HUES6 (cell line): ENCODE measurements at regions not wholly inside any gene's neighbourhood (a gene's known extent, or its start where the extent isn't known, plus 50 kb on each side); places are given as distances from the start of the nearest gene placed in this dataset.

ENCODE experiments used
- H3K27ac ChIP-seq: 2 replicates; pipeline ENCODE4 v1.7.0; 2013; ENCODE audit warnings: low read depth, mild to moderate bottlenecking, low read length, inconsistent platforms
- H3K27me3 ChIP-seq: 2 replicates; pipeline ENCODE4 v1.6.1; 2013; ENCODE audit warnings: low read length; ENCODE audit not compliant: control insufficient read depth, insufficient read depth
- H3K36me3 ChIP-seq: 2 replicates; pipeline ENCODE4 v1.6.1; 2013; ENCODE audit warnings: low read length; ENCODE audit not compliant: control insufficient read depth, insufficient read depth
- H3K4me1 ChIP-seq: 2 replicates; pipeline ENCODE4 v1.6.1; 2013; ENCODE audit warnings: low read length; ENCODE audit not compliant: control insufficient read depth, insufficient read depth
- H3K4me3 ChIP-seq: 2 replicates; pipeline ENCODE4 v1.5.1; 2013; ENCODE audit warnings: low read depth, low read length
- H3K9ac ChIP-seq: one replicate; pipeline ENCODE4 v1.6.1; 2013; ENCODE audit warnings: mild to moderate bottlenecking, low read length
- H3K9me3 ChIP-seq: 2 replicates; pipeline ENCODE4 v1.6.1; 2013; ENCODE audit warnings: low read depth, low read length; ENCODE audit not compliant: control insufficient read depth, insufficient read depth

GRCh38 chr20:60570481-60571277 lies 612.5 kb downstream of the CDH26 start:
- Histone ChIP-seq H3K27ac (no peak overlapping the region), H3K36me3 (no peaks in the 10 kb centered on the region), H3K4me3 (no peak overlapping the region), H3K9me3 (no peaks in the 10 kb centered on the region), H3K9ac (no peak overlapping the region), H3K4me1 (no peaks in the 10 kb centered on the region), H3K27me3 (no peaks in the 10 kb centered on the region)

GRCh38 chr20:60573003-60573680 lies 614.9 kb downstream of the CDH26 start:
- Histone ChIP-seq H3K9ac (no peak overlapping the region), H3K36me3 (no peaks in the 10 kb centered on the region), H3K27me3 (no peaks in the 10 kb centered on the region), H3K4me3 (no peak overlapping the region), H3K9me3 (0 out of 2 replicates have a peak, but pooled peaks cover under 1% of the 10 kb centered on the region), H3K27ac (no peak overlapping the region), H3K4me1 (no peaks in the 10 kb centered on the region)

- Histone ChIP-seq H3K4me3 (no peak overlapping the region), H3K4me1 (peaks cover 11% of the 10 kb centered on the region), H3K27ac (no peak overlapping the region), H3K36me3 (no peaks in the 10 kb centered on the region), H3K9me3 (peaks cover 8% of the 10 kb centered on the region; the same call in 1 of the 2 replicates), H3K27me3 (no peaks in the 10 kb centered on the region), H3K9ac (no peak overlapping the region)
Measured at GRCh38 chr20:60576236-60576635, 618.0 kb downstream of the CDH26 start.

GRCh38 chr20:60579941-60580515 lies 621.8 kb downstream of the CDH26 start:
- no peaks in the 10 kb centered on the region for H3K36me3 ChIP-seq
- H3K27ac ChIP-seq = no peak overlapping the region; the same call in 1 of the 2 replicates
- peaks cover 8% of the 10 kb centered on the region; the same call in 1 of the 2 replicates for H3K9me3 ChIP-seq
- H3K9ac ChIP-seq = no peak overlapping the region
- H3K4me1 ChIP-seq = peaks cover 14% of the 10 kb centered on the region
- no peaks in the 10 kb centered on the region for H3K27me3 ChIP-seq
- H3K4me3 ChIP-seq = no peak overlapping the region

GRCh38 chr20:60581606-60582115 lies 623.4 kb downstream of the CDH26 start:
- no peaks in the 10 kb centered on the region for H3K27me3 ChIP-seq
- no peak overlapping the region for H3K4me3 ChIP-seq
- no peak overlapping the region for H3K27ac ChIP-seq
- no peak overlapping the region for H3K9ac ChIP-seq
- H3K36me3 ChIP-seq = no peaks in the 10 kb centered on the region
- H3K9me3 ChIP-seq = peaks cover 8% of the 10 kb centered on the region; the same call in 1 of the 2 replicates
- peaks cover 14% of the 10 kb centered on the region for H3K4me1 ChIP-seq

GRCh38 chr20:60583741-60584140 lies 625.5 kb downstream of the CDH26 start:
- Histone ChIP-seq H3K4me1 (peaks cover 14% of the 10 kb centered on the region), H3K36me3 (no peaks in the 10 kb centered on the region), H3K9ac (no peak overlapping the region), H3K9me3 (0 out of 2 replicates have a peak, but pooled peaks cover 3% of the 10 kb centered on the region), H3K27ac (no peak overlapping the region), H3K27me3 (no peaks in the 10 kb centered on the region), H3K4me3 (no peak overlapping the region)

- Histone ChIP-seq H3K4me1 (peaks cover 14% of the 10 kb centered on the region), H3K36me3 (no peaks in the 10 kb centered on the region), H3K27me3 (no peaks in the 10 kb centered on the region), H3K27ac (no peak overlapping the region), H3K4me3 (no peak overlapping the region), H3K9me3 (0 out of 2 replicates have a peak, but pooled peaks cover 3% of the 10 kb centered on the region), H3K9ac (no peak overlapping the region)
Measured at GRCh38 chr20:60584221-60584620, 626.0 kb downstream of the CDH26 start.

GRCh38 chr20:60585651-60586050 lies 627.4 kb downstream of the CDH26 start:
- Histone ChIP-seq H3K36me3 (no peaks in the 10 kb centered on the region), H3K9me3 (no peaks in the 10 kb centered on the region), H3K27me3 (no peaks in the 10 kb centered on the region), H3K27ac (no peak overlapping the region), H3K4me3 (no peak overlapping the region), H3K9ac (no peak overlapping the region), H3K4me1 (peaks cover 3% of the 10 kb centered on the region; the same call in 1 of the 2 replicates)

GRCh38 chr20:60586269-60587050 lies 628.2 kb downstream of the CDH26 start:
- no peak overlapping the region for H3K27ac ChIP-seq
- no peaks in the 10 kb centered on the region for H3K36me3 ChIP-seq
- H3K27me3 ChIP-seq = no peaks in the 10 kb centered on the region
- 0 out of 2 replicates have a peak, but pooled peaks cover 3% of the 10 kb centered on the region for H3K4me1 ChIP-seq
- no peak overlapping the region for H3K9ac ChIP-seq
- no peak overlapping the region for H3K4me3 ChIP-seq
- H3K9me3 ChIP-seq = no peaks in the 10 kb centered on the region

- no peak overlapping the region for H3K9ac ChIP-seq
- H3K4me1 ChIP-seq = 0 out of 2 replicates have a peak, but pooled peaks cover 3% of the 10 kb centered on the region
- H3K9me3 ChIP-seq = no peaks in the 10 kb centered on the region
- H3K36me3 ChIP-seq = no peaks in the 10 kb centered on the region
- no peaks in the 10 kb centered on the region for H3K27me3 ChIP-seq
- no peak overlapping the region for H3K27ac ChIP-seq
- H3K4me3 ChIP-seq = no peak overlapping the region
Measured at GRCh38 chr20:60587986-60588385, 629.8 kb downstream of the CDH26 start.
